DMS114 treated with DMSO at 0.1 percent for 48 hours (cell line): ENCODE measurements at regions not wholly inside any gene's neighbourhood (a gene's known extent, or its start where the extent isn't known, plus 50 kb on each side); places are given as distances from the start of the nearest gene placed in this dataset.

Experiments
- DNase-seq: peaks from one replicate; lab custom pipeline; 2025; ENCODE audit not compliant: unreplicated experiment; lab: John Stamatoyannopoulos, UW

GRCh38 chr3:72380711-72381493, 467.3 kb downstream of the SHQ1 start:
- DNase-seq: no peak

GRCh38 chr3:72380193-72380592, 468.1 kb downstream of the SHQ1 start:
- no peak for DNase-seq

- no peak for DNase-seq
Measured at GRCh38 chr3:72379500-72380187, 468.6 kb downstream of the SHQ1 start.

GRCh38 chr3:72378287-72378686, 470.0 kb downstream of the SHQ1 start:
- no peak for DNase-seq

GRCh38 chr3:72376956-72377710, 471.1 kb downstream of the SHQ1 start:
- no peak for DNase-seq

- DNase-seq: no peak
Measured at GRCh38 chr3:72375237-72376076, 472.8 kb downstream of the SHQ1 start.

GRCh38 chr3:72373139-72373538, 475.1 kb downstream of the SHQ1 start:
- no peak for DNase-seq

GRCh38 chr3:72372161-72372560, 476.1 kb downstream of the SHQ1 start:
- DNase-seq: no peak

GRCh38 chr3:72371431-72371830, 476.8 kb downstream of the SHQ1 start:
- no peak for DNase-seq

- DNase-seq: no peak
Measured at GRCh38 chr3:72370947-72371346, 477.3 kb downstream of the SHQ1 start.

- DNase-seq: no peak
Measured at GRCh38 chr3:72369681-72370080, 478.6 kb downstream of the SHQ1 start.

GRCh38 chr3:72368331-72368975, 479.8 kb downstream of the SHQ1 start:
- no peak for DNase-seq

GRCh38 chr3:72361990-72362389, 486.3 kb downstream of the SHQ1 start:
- no peak for DNase-seq

- no peak for DNase-seq
Measured at GRCh38 chr3:72359743-72360142, 488.5 kb downstream of the SHQ1 start.

GRCh38 chr3:72355168-72355567, 493.1 kb downstream of the SHQ1 start:
- DNase-seq: no peak

GRCh38 chr3:72354486-72354885, 493.8 kb downstream of the SHQ1 start:
- no peak for DNase-seq

- no peak for DNase-seq
Measured at GRCh38 chr3:72353236-72354128, 494.8 kb downstream of the SHQ1 start.

- no peak for DNase-seq
Measured at GRCh38 chr3:72352176-72352575, 496.1 kb downstream of the SHQ1 start.

- no peak for DNase-seq
Measured at GRCh38 chr3:72351536-72351935, 496.7 kb downstream of the SHQ1 start.
